Hepatocyte (in vitro differentiated cells): ENCODE measurements at regions not wholly inside any gene's neighbourhood (a gene's known extent, or its start where the extent isn't known, plus 50 kb on each side); places are given as distances from the start of the nearest gene placed in this dataset.
"Not testable (repeated sequence)": the region's sequence is repeated elsewhere in the genome, so short reads cannot be mapped to it uniquely, and the experiment has no call there.

ENCODE experiments used
- CTCF ChIP-seq: fragments of 200-600 bp; sonication (generic); IDR thresholded peaks from 2 replicates; pipeline ENCODE4 v1.5.1; 2016; ENCODE audit warnings: antibody characterized with exemption, mild to moderate bottlenecking; ENCODE audit not compliant: poor library complexity
- EZH2 ChIP-seq: fragments of 200-600 bp; sonication (generic); IDR thresholded peaks from 2 replicates; pipeline ENCODE4 v1.6.1; 2016; ENCODE audit warnings: antibody characterized with exemption, mild to moderate bottlenecking, borderline replicate concordance
- EZH2phosphoT487 ChIP-seq: fragments of 200-600 bp; sonication (generic); IDR thresholded peaks from one replicate; pipeline ENCODE4 v1.6.1; 2018; ENCODE audit warnings: antibody characterized with exemption, mild to moderate bottlenecking, low read depth, moderate library complexity; ENCODE audit not compliant: unreplicated experiment, severe bottlenecking

- TF ChIP-seq CTCF, EZH2, EZH2phosphoT487: not testable (repeated sequence)
These were observed 252.0 kb downstream of the GOLGA6L6 start for GRCh38 chr15:20289538-20290103.
